Lung (tissue), 11 donors: ENCODE measurements at regions not wholly inside any gene's neighbourhood (a gene's known extent, or its start where the extent isn't known, plus 50 kb on each side); places are given as distances from the start of the nearest gene placed in this dataset.
"Not testable (repeated sequence)": the region's sequence is repeated elsewhere in the genome, so short reads cannot be mapped to it uniquely, and the experiment has no call there.

Source experiments
- ATAC-seq: fragments of 200-7000 bp; cut with Tn5 transposase; one replicate; pipeline ENCODE4 v1.9.1; 2020; ENCODE audit warnings: moderate number of reproducible peaks; ENCODE audit not compliant: insufficient read depth, low FRiP score
- DNase-seq, 3 donors: peaks; one replicate each; pipeline ENCODE4 v3.0.0-alpha.2; 2013 to 2017
- H3K27ac ChIP-seq, 2 donors: one replicate each; pipeline ENCODE4 v1.5.1; 2013; ENCODE audit warnings: mild to moderate bottlenecking in 2 of 2, moderate library complexity in 2 of 2, control low read depth in 1 of 2, inconsistent platforms in 1 of 2, low read depth in 1 of 2, low read length in 1 of 2
- H3K27me3 ChIP-seq, 3 donors: one replicate each; pipeline ENCODE4 v1.5.1; 2013; ENCODE audit warnings: low read length in 2 of 3; ENCODE audit not compliant: control insufficient read depth in 3 of 3, insufficient read depth in 3 of 3
- H3K36me3 ChIP-seq, 4 donors: one replicate each; pipeline ENCODE4 v1.5.1; 2013; ENCODE audit warnings: low read length in 4 of 4, mild to moderate bottlenecking in 1 of 4, moderate library complexity in 1 of 4; ENCODE audit not compliant: control insufficient read depth in 4 of 4, insufficient read depth in 4 of 4
- H3K4me1 ChIP-seq, 5 donors: one replicate each; pipeline ENCODE4 v1.5.1; 2013; ENCODE audit warnings: low read length in 5 of 5, mild to moderate bottlenecking in 2 of 5, moderate library complexity in 1 of 5; ENCODE audit not compliant: control insufficient read depth in 5 of 5, insufficient read depth in 5 of 5
- H3K4me3 ChIP-seq: one replicate; pipeline ENCODE4 v1.5.1; 2013; ENCODE audit warnings: mild to moderate bottlenecking, control low read depth, moderate library complexity
- H3K9ac ChIP-seq, 2 donors: one replicate each; pipeline ENCODE4 v1.5.1; 2013; ENCODE audit warnings: low read length in 2 of 2, control low read depth in 1 of 2; ENCODE audit not compliant: insufficient read depth in 1 of 2
- H3K9me3 ChIP-seq, 4 donors: one replicate each; pipeline ENCODE4 v1.5.1; 2013; ENCODE audit warnings: low read length in 3 of 4, mild to moderate bottlenecking in 1 of 4, moderate library complexity in 1 of 4; ENCODE audit not compliant: control insufficient read depth in 4 of 4, insufficient read depth in 3 of 4
- WGBS, 2 donors: extraction: QIAGEN DNeasy Blood & Tissue Kit; methylation state at CpG; one replicate each; pipeline ENCODE4 v1.1.7; 2013; 5-methylcytosine and 5-hydroxymethylcytosine counted together
- TF ChIP-seq, protein P1 (sequence below): IDR thresholded peaks from 2 replicates; pipeline ENCODE4 v1.5.1; 2012; ENCODE audit warnings: mild to moderate bottlenecking; ENCODE audit errors: control extremely low read depth, extremely low read depth
- donor health status: control.
- donor health status: control.
- donor health status: Bipolar disorder and iron deficiency.
- donor health status: healthy.
- donor health status: DM: yes; HTN: yes; CAD: no.

- WGBS, 2 donors, result 92% methylated on average over 32 to 36 of the region's 36 CpGs
- H3K4me3 ChIP-seq, result no peak overlapping the region
- no peaks in the 10 kb centered on the region for H3K27me3 ChIP-seq
- H3K9me3 ChIP-seq, result peaks cover 0 to 2% (median 0%) of the 10 kb centered on the region in 4 donors
- DNase-seq, result no peak
- no peak for ATAC-seq
- H3K36me3 ChIP-seq, result no peaks in the 10 kb centered on the region
- no peak overlapping the region for H3K9ac ChIP-seq
- H3K4me1 ChIP-seq, result no peaks in the 10 kb centered on the region
- H3K27ac ChIP-seq, result no peak overlapping the region
- TF ChIP-seq, protein P1, sequence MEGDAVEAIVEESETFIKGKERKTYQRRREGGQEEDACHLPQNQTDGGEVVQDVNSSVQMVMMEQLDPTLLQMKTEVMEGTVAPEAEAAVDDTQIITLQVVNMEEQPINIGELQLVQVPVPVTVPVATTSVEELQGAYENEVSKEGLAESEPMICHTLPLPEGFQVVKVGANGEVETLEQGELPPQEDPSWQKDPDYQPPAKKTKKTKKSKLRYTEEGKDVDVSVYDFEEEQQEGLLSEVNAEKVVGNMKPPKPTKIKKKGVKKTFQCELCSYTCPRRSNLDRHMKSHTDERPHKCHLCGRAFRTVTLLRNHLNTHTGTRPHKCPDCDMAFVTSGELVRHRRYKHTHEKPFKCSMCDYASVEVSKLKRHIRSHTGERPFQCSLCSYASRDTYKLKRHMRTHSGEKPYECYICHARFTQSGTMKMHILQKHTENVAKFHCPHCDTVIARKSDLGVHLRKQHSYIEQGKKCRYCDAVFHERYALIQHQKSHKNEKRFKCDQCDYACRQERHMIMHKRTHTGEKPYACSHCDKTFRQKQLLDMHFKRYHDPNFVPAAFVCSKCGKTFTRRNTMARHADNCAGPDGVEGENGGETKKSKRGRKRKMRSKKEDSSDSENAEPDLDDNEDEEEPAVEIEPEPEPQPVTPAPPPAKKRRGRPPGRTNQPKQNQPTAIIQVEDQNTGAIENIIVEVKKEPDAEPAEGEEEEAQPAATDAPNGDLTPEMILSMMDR, result no peak
Measured at GRCh38 chr3:130814691-130815472, 68.3 kb upstream of the PIK3R4 start.

DNA sequence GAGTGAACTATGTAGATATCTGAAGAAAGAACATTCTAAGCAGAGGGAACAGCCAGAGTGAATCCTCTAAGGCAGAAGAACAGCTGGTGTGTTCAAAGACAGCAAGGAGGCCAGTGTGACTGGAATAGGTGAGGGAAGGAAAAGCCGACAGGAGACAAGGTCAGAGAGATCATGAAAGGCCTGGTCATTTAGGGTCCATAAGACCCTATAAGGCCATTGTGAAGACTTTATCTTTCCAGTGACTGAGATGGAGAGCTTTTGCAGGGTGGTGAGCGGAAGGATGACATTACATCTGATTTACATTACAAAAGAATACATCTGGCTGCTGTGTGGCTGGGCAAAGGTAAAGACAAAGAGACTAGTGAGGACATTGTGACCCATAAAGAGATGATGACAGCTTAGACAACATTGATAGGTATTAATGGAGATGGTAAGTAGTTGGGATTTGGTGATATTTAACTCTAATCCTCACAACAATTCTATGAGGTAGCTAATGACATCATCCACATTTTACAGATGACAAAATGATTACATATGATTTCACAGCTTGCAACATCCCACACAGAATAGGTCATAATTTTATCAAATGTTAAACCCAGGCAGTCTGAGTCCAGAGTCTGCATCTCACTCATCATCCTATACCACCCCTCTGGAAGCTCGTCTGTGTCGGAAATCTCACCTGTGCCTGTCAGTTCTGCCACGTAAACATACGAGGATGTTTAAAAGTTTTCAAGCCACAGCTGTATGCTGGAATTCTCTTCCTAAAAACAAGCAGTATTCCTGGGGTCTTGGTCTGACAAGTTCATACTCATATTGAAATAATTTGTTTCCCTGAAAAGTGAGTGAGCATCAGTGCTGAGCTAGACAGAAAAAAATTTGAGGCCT is 70.2 kb upstream of the PIK3R4 start:
- no peak overlapping the region for H3K27ac ChIP-seq
- H3K9me3 ChIP-seq, result peaks cover 0 to 2% (median 0%) of the 10 kb centered on the region in 4 donors
- no peak overlapping the region for H3K9ac ChIP-seq
- no peak for ATAC-seq
- TF ChIP-seq, protein P1, result no peak
- H3K27me3 ChIP-seq, result no peaks in the 10 kb centered on the region
- H3K4me3 ChIP-seq, result no peak overlapping the region
- H3K36me3 ChIP-seq, result no peaks in the 10 kb centered on the region
- 86 to 89% methylated on average over 6 of the region's 6 CpGs for WGBS, 2 donors
- peaks cover 0 to 1% (median 0%) of the 10 kb centered on the region in 5 donors for H3K4me1 ChIP-seq
- no peak for DNase-seq

DNA sequence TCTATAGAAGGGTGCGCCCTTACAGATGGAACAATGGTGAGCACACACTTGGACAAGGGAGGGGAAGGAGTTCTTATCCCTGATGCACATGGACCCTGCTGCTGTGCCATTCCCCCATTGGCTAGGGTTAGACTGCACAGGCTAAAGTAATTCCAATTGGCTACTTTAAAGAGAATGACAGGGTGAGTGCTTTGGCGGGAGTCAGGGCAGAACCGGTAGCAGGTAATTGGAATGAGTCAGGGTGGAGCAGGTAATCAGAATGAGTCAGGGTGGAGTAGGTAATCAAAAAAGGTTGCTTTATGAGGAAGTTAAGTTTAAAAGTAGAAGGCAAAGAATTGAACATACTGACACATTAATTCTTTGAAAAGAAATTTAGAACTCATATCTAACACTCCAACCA is 71.4 kb upstream of the PIK3R4 start:
- DNase-seq, H3K36me3 ChIP-seq, H3K27me3 ChIP-seq, ATAC-seq, H3K9ac ChIP-seq, H3K9me3 ChIP-seq, H3K27ac ChIP-seq, H3K4me3 ChIP-seq, H3K4me1 ChIP-seq: not testable (repeated sequence)
- 93 to 94% methylated on average over 3 of the region's 3 CpGs for WGBS, 2 donors

DNA sequence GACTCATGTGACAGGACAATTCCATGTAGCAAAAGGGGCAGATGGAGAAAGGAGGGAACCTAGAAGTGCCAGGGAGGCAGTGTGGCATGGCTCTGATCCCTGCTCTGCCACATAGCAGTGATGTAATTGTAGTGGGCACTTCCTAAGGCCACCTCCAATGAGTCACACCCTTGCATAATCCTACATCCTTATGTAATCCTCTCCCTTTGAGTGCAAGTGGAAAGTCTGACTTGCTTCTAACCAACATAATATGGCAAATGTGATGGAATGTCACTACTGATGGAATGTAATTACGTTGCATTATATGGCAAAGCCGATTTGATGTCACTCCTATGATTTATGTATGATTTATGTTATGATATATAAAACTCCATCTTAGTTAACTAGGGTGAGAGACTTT is 72.9 kb upstream of the ATP2C1 start:
- Histone ChIP-seq H3K9me3 (no peaks in the 10 kb centered on the region), H3K36me3 (no peaks in the 10 kb centered on the region), H3K27me3 (no peaks in the 10 kb centered on the region), H3K9ac (no peak overlapping the region), H3K4me1 (peaks cover 0 to 18% (median 6%) of the 10 kb centered on the region in 5 donors), H3K4me3 (no peak overlapping the region), H3K27ac (no peak overlapping the region)
- no peak for ATAC-seq
- WGBS, 2 donors, result 57 to 73% methylated on average over 2 of the region's 2 CpGs
- DNase-seq, result peak in 1 of 3 donors; percentile 27
- TF ChIP-seq, protein P1, result no peak
